VCaP (cell line): ENCODE measurements at regions not wholly inside any gene's neighbourhood (a gene's known extent, or its start where the extent isn't known, plus 50 kb on each side); places are given as distances from the start of the nearest gene placed in this dataset.
"Not testable (repeated sequence)": the region's sequence is repeated elsewhere in the genome, so short reads cannot be mapped to it uniquely, and the experiment has no call there.

Experiments used
- H3K27ac ChIP-seq: fragments of 450-650 bp; 2 replicates; pipeline ENCODE4 v1.5.1; 2017
- CTCF ChIP-seq: fragments of 450-650 bp; conservative IDR thresholded peaks from 2 replicates; pipeline ENCODE4 v1.5.1; 2017; ENCODE audit warnings: mild to moderate bottlenecking, moderate library complexity

DNA sequence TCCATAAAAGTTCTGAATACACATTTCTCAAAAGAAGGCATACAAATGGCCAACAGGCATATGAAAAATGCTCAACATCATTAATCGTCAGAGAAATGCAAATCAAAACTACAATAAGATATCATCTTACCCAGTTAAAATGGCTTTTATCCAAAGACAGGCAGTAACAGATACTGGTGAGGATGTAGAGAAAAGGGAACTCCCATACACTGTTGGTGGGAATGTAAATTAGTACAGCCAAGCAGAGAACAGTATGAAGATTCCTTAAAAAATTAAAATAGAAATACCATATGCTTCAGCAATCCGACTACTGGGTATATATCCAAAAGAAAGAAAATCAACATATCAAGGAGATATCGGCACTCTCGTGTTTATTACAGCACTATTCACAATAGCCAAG lies 1312.5 kb downstream of the DSC3 start:
- no peak for TF ChIP-seq CTCF

DNA sequence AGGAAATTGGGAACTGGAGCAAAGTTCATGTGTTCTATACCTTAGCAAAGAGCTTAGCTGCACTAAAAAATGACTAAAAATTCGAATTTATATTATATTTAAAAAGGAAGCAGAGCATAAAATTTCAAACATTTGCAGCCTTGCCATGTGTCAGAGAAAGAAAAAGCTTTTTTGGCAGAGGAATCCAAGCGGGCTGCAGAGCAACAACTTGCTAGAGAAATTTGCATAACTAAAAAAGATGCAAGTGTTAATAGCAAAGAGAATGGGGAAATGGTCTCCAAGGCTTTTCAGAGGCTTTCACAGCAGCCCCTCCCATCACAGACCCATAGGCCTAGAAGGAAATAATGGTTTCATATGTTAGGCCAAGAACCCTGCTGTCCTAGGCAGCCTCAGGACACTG lies 1315.9 kb downstream of the DSC3 start:
- no peak overlapping the region for H3K27ac ChIP-seq
- no peak for TF ChIP-seq CTCF

More for the DNA sequence above, 1312.5 kb downstream of the DSC3 start:
- no peak overlapping the region for H3K27ac ChIP-seq

DNA sequence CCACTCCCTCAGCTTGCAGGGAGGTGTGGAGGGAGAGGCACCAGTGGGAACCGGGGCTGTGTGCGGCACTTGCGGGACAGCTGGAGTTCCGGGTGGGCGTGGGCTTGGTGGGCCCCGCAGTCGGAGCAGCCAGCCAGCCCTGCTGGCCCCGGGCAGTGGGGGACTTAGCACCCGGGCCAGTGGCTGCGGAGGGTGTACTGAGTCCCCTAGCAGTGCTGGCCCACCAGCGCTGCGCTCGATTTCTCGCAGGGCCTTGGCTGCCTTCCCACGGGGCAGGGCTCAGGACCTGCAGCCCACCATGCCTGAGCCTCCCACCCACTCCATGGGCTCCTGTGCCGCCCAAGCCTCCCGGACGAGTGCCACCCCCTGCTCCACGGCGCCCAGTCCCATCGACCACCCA lies 1319.1 kb downstream of the DSC3 start:
- H3K27ac ChIP-seq: not testable (repeated sequence)

- not testable (repeated sequence) for H3K27ac ChIP-seq
These were observed 1326.6 kb downstream of the DSC3 start for GRCh38 chr18:29715960-29716359.

GRCh38 chr18:29712785-29713184 lies 1329.8 kb downstream of the DSC3 start:
- no peak for TF ChIP-seq CTCF
- no peak overlapping the region for H3K27ac ChIP-seq

DNA sequence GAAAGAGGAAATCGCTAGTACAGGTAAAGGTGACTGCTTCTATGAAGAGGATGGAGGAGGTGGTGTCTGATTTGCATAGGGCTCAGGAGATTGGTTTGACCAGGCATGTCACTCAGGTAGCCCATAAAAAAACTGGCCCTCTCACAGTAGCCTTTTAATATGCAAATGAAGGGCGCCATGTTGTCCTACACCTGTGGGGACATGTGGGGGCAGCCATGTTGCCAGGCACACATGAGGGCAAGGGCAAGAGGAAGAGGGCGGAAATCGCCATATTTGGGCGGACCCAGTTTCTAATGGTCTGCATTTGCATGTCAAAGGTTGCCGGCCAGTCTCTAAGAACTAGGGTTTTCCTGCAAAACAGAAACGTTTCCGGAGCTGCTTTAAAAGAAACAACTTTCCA lies 1330.6 kb downstream of the DSC3 start:
- H3K27ac ChIP-seq: no peak overlapping the region
- TF ChIP-seq CTCF: no peak

DNA sequence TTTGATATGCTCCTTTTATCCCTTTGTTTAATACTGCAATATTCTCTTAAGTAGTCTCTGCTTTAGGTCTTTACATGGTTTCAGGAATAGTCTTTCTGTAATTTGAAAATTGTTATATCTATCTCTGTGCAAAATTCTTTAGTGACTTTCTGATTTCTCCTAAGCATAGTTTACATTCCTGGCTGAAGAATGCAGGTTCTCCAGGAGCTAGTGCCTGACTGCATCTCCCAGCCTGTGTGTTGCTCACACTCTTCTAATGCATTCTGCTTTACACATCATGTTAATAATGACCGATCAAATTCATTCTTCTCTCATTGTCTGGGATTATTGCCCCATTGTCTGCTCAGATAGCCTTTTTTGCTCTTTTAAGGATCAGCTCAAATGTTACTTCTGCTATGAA lies 1349.2 kb downstream of the DSC3 start:
- TF ChIP-seq CTCF: no peak
- H3K27ac ChIP-seq: no peak overlapping the region

GRCh38 chr18:29681578-29681977 lies 1361.0 kb downstream of the DSC3 start:
- TF ChIP-seq CTCF: no peak
- H3K27ac ChIP-seq: no peak overlapping the region

- TF ChIP-seq CTCF: no peak
- no peak overlapping the region for H3K27ac ChIP-seq
These were observed 1378.1 kb downstream of the DSC3 start for GRCh38 chr18:29664278-29665036.
